GM12878 (cell line): ENCODE measurements at regions not wholly inside any gene's neighbourhood (a gene's known extent, or its start where the extent isn't known, plus 50 kb on each side); places are given as distances from the start of the nearest gene placed in this dataset.
"Not testable (repeated sequence)": the region's sequence is repeated elsewhere in the genome, so short reads cannot be mapped to it uniquely, and the experiment has no call there.

ENCODE experiments used
- ATAC-seq: fragments of 200-7000 bp; cut with Tn5 transposase; 3 replicates; pipeline ENCODE4 v1.9.1; 2020; ENCODE audit warnings: mild to moderate bottlenecking, moderate library complexity
- BruUV-seq: library from RNA; stranded (reverse); fragments of 400-500 nt; replicated peaks from 2 replicates; lab custom pipeline; 2021; lab: Mats Ljungman, UMichigan
- CTCF ChIA-PET: fragments of 300-600 bp; sonication (Branson Sonifier 250); formaldehyde crosslinking; extraction: SDS; loops from one replicate; lab custom pipeline; 2021; ENCODE audit warnings: inconsistent platforms; lab: Yijun Ruan, JAX
- POLR2A ChIA-PET: fragments of 350-600 bp; formaldehyde crosslinking; extraction: SDS; loops from one replicate; lab custom pipeline; 2021; ENCODE audit warnings: inconsistent platforms; lab: Charles Lee
- RAD21 ChIA-PET: fragments of 300-600 bp; sonication (Branson Sonifier 250); formaldehyde crosslinking; loops from one replicate; lab custom pipeline; 2023; ENCODE audit warnings: antibody characterized with exemption; ENCODE audit not compliant: unreplicated experiment; lab: Charles Lee
- SMC1A ChIA-PET: fragments of 300-600 bp; sonication (Branson Sonifier 250); formaldehyde crosslinking; loops from one replicate; lab custom pipeline; 2023; ENCODE audit not compliant: unreplicated experiment, uncharacterized antibody; lab: Charles Lee
- DNase-seq: peaks from one replicate; pipeline ENCODE4 v3.0.0-alpha.2; 2011; ENCODE audit warnings: low read depth, low spot score
- FAIRE-seq: peaks from 3 replicates; lab custom pipeline; 2011; peaks lifted over from hg19 to GRCh38; lab: Jason Lieb, UNC
- H2AFZ ChIP-seq: 2 replicates; pipeline ENCODE4 v1.6.0; 2011; ENCODE audit warnings: low read depth, low read length, control low read depth; ENCODE audit not compliant: control insufficient read depth
- H3K27ac ChIP-seq: 2 replicates; pipeline ENCODE4 v1.5.1; 2011; ENCODE audit warnings: control low read depth; ENCODE audit not compliant: control insufficient read depth, insufficient read depth
- H3K27me3 ChIP-seq, 2 experiments: replicated peaks in 1 of 2; 2 replicates each; pipeline versions ENCODE4 v1.6.0 to v1.6.1; 2011; ENCODE audit warnings: low read length in 1 of 2; ENCODE audit not compliant: control insufficient read depth in 2 of 2, insufficient read depth in 2 of 2
- H3K36me3 ChIP-seq, 2 experiments: 2 replicates each; pipeline ENCODE4 v1.5.1; 2011; ENCODE audit warnings: low read length in 1 of 2; ENCODE audit not compliant: control insufficient read depth in 2 of 2, insufficient read depth in 2 of 2
- H3K4me1 ChIP-seq: 2 replicates; pipeline ENCODE4 v1.6.1; 2011; ENCODE audit warnings: mild to moderate bottlenecking, low read length, moderate library complexity, mixed read lengths; ENCODE audit not compliant: control insufficient read depth, insufficient read depth
- H3K4me2 ChIP-seq: 2 replicates; pipeline ENCODE4 v1.6.0; 2011; ENCODE audit warnings: control low read depth; ENCODE audit not compliant: control insufficient read depth, insufficient read depth
- H3K4me3 ChIP-seq: fragments of 200-600 bp; sonication (generic); 2 replicates; pipeline ENCODE4 v1.5.1; 2016
- H3K79me2 ChIP-seq: 2 replicates; pipeline ENCODE4 v1.6.0; 2011; ENCODE audit warnings: low read length; ENCODE audit not compliant: control insufficient read depth, insufficient read depth
- H3K9ac ChIP-seq: 2 replicates; pipeline ENCODE4 v1.8.0; 2011; ENCODE audit warnings: low read length, control low read depth, mixed read lengths; ENCODE audit not compliant: control insufficient read depth, insufficient read depth
- H3K9me3 ChIP-seq: replicated peaks from 3 replicates; pipeline ENCODE4 v1.5.1; 2011; ENCODE audit warnings: mild to moderate bottlenecking, low read length; ENCODE audit not compliant: control insufficient read depth, insufficient read depth
- H4K20me1 ChIP-seq: 2 replicates; pipeline ENCODE4 v1.6.0; 2011; ENCODE audit not compliant: control insufficient read depth, insufficient read depth
- BMI1 ChIP-seq: fragments of 450-650 bp; IDR thresholded peaks from 2 replicates; pipeline ENCODE4 v1.6.1; 2016; ENCODE audit warnings: mild to moderate bottlenecking, moderate library complexity, borderline replicate concordance
- IKZF2 ChIP-seq, 2 experiments: fragments of 450-650 bp; IDR thresholded peaks; 2 replicates each; pipeline ENCODE4 v1.6.1; 2017; ENCODE audit warnings: mild to moderate bottlenecking in 2 of 2, moderate library complexity in 2 of 2
- SPI1 ChIP-seq: IDR thresholded peaks from 2 replicates; pipeline ENCODE4 v1.6.1; 2011; ENCODE audit warnings: low read depth, mild to moderate bottlenecking, low read length, moderate library complexity, borderline replicate concordance; ENCODE audit not compliant: insufficient read depth
- WGBS: methylation state at CpG from one replicate; pipeline ENCODE4 v1.1.6; 2016; ENCODE audit warnings: low lambda C conversion rate; ENCODE audit not compliant: insufficient replicate concordance, insufficient coverage; ENCODE audit errors: missing lambda C conversion rate; 5-methylcytosine and 5-hydroxymethylcytosine counted together
- in situ Hi-C: fragments of 300-500 bp; cut with MboI; formaldehyde crosslinking; loops from 9 replicates; pipeline ENCODE4 v1.14.3; 2018; ENCODE audit warnings: mixed read lengths
- intact Hi-C: fragments of 100-400 bp; cut with micrococcal nuclease; formaldehyde crosslinking; loops from one replicate; pipeline ENCODE4 v1.14.2; 2022; ENCODE audit not compliant: unreplicated experiment
- TF ChIP-seq, protein P1 (sequence below): fragments of 450-650 bp; IDR thresholded peaks from 2 replicates; pipeline ENCODE4 v1.6.1; 2018; ENCODE audit warnings: mild to moderate bottlenecking, low read depth, moderate library complexity; ENCODE audit not compliant: partially characterized antibody

DNA sequence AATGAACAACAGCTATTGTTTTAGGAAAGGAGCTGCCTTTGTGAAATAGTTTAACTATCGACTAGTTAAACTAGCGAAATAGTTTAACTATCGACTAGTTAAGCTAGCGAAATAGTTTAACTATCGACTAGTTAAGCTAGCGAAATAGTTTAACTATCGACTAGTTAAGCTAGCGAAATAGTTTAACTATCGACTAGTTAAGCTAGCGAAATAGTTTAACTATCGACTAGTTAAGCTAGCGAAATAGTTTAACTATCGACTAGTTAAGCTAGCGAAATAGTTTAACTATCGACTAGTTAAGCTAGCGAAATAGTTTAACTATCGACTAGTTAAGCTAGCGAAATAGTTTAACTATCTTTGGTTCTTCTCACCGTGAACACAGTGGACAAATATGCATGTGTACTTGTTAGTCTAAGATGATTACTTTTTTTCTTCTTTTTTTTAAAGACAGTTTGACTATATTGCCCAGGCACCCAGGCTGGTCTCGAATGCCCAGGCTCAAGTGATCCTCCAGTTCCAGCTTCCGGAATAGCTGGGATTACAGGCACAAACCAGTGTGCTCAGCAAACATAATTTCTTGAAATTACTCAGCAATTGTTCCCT is 76.9 kb downstream of the PTTG1 start:
- H3K4me3 ChIP-seq, H3K4me2 ChIP-seq, H3K9ac ChIP-seq, H4K20me1 ChIP-seq, ATAC-seq, in situ Hi-C loops, H3K9me3 ChIP-seq, H2AFZ ChIP-seq, H3K27me3 ChIP-seq, DNase-seq, intact Hi-C loops, H3K27ac ChIP-seq, H3K36me3 ChIP-seq, BruUV-seq, FAIRE-seq, H3K79me2 ChIP-seq: not testable (repeated sequence)
- POLR2A ChIA-PET: interaction anchor here (1.7 to 2.8 kb wide), 2 partner anchors 13 to 34 kb away, joined by 3 to 10 read pairs; no protein-coding TSS in a partner anchor
- SMC1A ChIA-PET: interaction anchor here (0.6 to 4.1 kb wide), 9 partner anchors 9 to 110 kb away, joined by 3 to 19 read pairs (median 5); no protein-coding TSS in a partner anchor
- 98% methylated on average over 15 of the region's 21 CpGs for WGBS
- peaks cover 28% of the 10 kb centered on the region for H3K4me1 ChIP-seq
- RAD21 ChIA-PET: interaction anchor here (0.7 to 1.9 kb wide), 4 partner anchors 9 to 60 kb away, joined by 3 to 8 read pairs (median 4); no protein-coding TSS in a partner anchor
- CTCF ChIA-PET: interaction anchor here (0.6 to 2.3 kb wide), 10 partner anchors 9 to 79 kb away, joined by 3 to 17 read pairs (median 4); no protein-coding TSS in a partner anchor

DNA sequence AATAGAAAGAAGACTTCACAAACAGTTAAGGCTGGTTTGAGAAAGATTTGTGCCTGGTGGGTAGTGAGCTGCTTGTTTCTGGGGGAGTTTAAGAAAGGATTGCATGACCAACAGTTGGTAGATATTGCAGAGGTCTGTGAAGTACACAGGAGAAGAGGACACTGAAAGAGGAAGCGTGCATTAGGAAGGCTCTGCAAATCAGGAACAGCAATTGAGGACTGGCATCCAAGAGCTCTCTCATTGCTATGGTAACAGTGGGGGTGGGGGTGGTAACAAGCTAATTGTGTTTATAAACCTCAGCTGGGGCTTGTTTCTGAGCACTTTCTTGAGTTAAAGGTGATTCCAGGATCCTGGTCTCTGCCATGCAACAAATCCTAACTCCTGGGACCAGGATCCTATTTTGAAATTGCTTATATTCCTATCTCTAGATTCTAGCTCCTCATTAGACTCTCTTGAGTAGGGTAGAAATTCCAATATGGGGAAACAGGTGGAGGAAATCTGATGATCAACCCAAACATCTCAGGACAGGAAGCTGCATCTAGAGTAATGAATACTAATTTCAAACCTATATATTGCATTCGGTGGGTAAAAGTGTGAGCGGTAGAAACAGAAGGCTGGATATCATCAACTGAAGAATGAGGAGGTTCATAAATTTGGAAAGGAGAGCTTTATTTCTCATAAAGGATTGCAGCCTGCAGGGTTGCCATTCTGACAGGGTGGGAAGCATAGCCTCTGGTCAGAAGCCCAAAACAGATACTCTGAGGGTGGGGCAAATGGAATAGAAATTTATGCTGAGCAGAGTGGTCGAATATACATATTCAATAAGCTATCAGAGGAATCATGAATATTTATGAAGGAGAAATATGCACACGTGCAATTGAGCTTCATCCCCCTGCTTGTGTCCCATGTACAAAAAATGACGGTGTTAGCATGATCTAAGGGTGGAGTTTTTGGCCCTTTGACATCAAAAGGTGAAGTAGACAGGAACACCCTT is 79.4 kb downstream of the PTTG1 start:
- Histone ChIP-seq H3K27ac (no peak overlapping the region), H3K4me3 (no peak overlapping the region), H3K9ac (no peak overlapping the region), H3K27me3 (no peaks in the 10 kb centered on the region), H3K4me1 (peaks cover 22% of the 10 kb centered on the region), H2AFZ (no peak overlapping the region), H3K79me2 (peaks cover 4% of the 10 kb centered on the region), H4K20me1 (no peaks in the 10 kb centered on the region), H3K4me2 (peak overlapping the region; percentile 35; the same call in 1 of the 2 replicates), H3K36me3 (no peaks in the 10 kb centered on the region), H3K9me3 (no peaks in the 10 kb centered on the region)
- no TSS peak for BruUV-seq
- ATAC-seq (peak; percentile 28), FAIRE-seq (no peak), DNase-seq (no peak)
- ChIA-PET POLR2A (interaction anchor here (0.6 to 2.8 kb wide), 5 partner anchors 9 to 37 kb away, joined by 3 to 10 read pairs (median 3); no protein-coding TSS in a partner anchor), RAD21 (interaction anchor here (1.1 to 1.8 kb wide), 5 partner anchors 31 to 62 kb away, joined by 3 to 5 read pairs (median 4); no protein-coding TSS in a partner anchor), SMC1A (interaction anchor here (0.7 to 4.1 kb wide), 8 partner anchors 8 to 219 kb away, joined by 3 to 19 read pairs (median 4); no protein-coding TSS in a partner anchor), CTCF (interaction anchor here (1.0 to 3.1 kb wide), 2 partner anchors 62 to 117 kb away, joined by 3 to 31 read pairs; no protein-coding TSS in a partner anchor)
- peak; percentile 80; the same call in 1 of the 2 replicates for TF ChIP-seq SPI1
- TF ChIP-seq, protein P1, sequence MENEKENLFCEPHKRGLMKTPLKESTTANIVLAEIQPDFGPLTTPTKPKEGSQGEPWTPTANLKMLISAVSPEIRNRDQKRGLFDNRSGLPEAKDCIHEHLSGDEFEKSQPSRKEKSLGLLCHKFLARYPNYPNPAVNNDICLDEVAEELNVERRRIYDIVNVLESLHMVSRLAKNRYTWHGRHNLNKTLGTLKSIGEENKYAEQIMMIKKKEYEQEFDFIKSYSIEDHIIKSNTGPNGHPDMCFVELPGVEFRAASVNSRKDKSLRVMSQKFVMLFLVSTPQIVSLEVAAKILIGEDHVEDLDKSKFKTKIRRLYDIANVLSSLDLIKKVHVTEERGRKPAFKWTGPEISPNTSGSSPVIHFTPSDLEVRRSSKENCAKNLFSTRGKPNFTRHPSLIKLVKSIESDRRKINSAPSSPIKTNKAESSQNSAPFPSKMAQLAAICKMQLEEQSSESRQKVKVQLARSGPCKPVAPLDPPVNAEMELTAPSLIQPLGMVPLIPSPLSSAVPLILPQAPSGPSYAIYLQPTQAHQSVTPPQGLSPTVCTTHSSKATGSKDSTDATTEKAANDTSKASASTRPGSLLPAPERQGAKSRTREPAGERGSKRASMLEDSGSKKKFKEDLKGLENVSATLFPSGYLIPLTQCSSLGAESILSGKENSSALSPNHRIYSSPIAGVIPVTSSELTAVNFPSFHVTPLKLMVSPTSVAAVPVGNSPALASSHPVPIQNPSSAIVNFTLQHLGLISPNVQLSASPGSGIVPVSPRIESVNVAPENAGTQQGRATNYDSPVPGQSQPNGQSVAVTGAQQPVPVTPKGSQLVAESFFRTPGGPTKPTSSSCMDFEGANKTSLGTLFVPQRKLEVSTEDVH: no peak
- TF ChIP-seq BMI1: peak; percentile 46; the same call in 1 of the 2 replicates
- peak; percentile 13 to 14; a peak in 1 of 4 replicates for TF ChIP-seq IKZF2 (IDR thresholded peaks at IDR 0.05)
- intact Hi-C loops (loop anchor here (10.0 kb wide), 3 partner anchors 144 to 454 kb away; no protein-coding TSS in a partner anchor), in situ Hi-C loops (no loop called here)
- WGBS: 54% methylated on average over 6 of the region's 6 CpGs
